Ovary (tissue), 3 donors: ENCODE measurements at regions not wholly inside any gene's neighbourhood (a gene's known extent, or its start where the extent isn't known, plus 50 kb on each side); places are given as distances from the start of the nearest gene placed in this dataset.

Source experiments
- CTCF ChIP-seq, 3 donors: fragments of 450-650 bp in 2 of 3; fragments of 200-600 bp in 1 of 3; IDR thresholded peaks; one replicate each; pipeline versions ENCODE4 v1.5.1 to v1.8.0; 2016 to 2022; ENCODE audit warnings: antibody characterized with exemption in 3 of 3, mild to moderate bottlenecking in 1 of 3
- EP300 ChIP-seq: sonication (generic); formaldehyde crosslinking; IDR thresholded peaks from one replicate; pipeline ENCODE4 v1.6.1; 2017; ENCODE audit warnings: antibody characterized with exemption
- POLR2A ChIP-seq: fragments of 450-650 bp; IDR thresholded peaks from one replicate; pipeline ENCODE4 v1.6.1; 2017; ENCODE audit warnings: antibody characterized with exemption, mild to moderate bottlenecking, moderate library complexity
- donor health status: DM: no; HTN: no; CAD: no.

GRCh38 chr4:164526933-164527583 lies 226.9 kb upstream of the SMIM31 start:
- TF ChIP-seq CTCF (IDR thresholded peaks at IDR 0.05) (no peak), POLR2A (no peak), EP300 (no peak)
